IPS DF 6.9 (cell line): ENCODE measurements at regions not wholly inside any gene's neighbourhood (a gene's known extent, or its start where the extent isn't known, plus 50 kb on each side); places are given as distances from the start of the nearest gene placed in this dataset.
A peak's percentile ranks its signal among the peaks of the same experiment; 100 is the strongest.
"Not testable (repeated sequence)": the region's sequence is repeated elsewhere in the genome, so short reads cannot be mapped to it uniquely, and the experiment has no call there.

Experiments
- DNase-seq: peaks from one replicate; pipeline ENCODE4 v3.0.0-alpha.2; 2013; ENCODE audit warnings: low read depth, low spot score
- H3K27ac ChIP-seq: one replicate; pipeline ENCODE4 v1.5.1; 2013; ENCODE audit warnings: low read length, control low read depth
- H3K27me3 ChIP-seq: 2 replicates; pipeline ENCODE4 v1.6.1; 2013; ENCODE audit warnings: mild to moderate bottlenecking, low read length; ENCODE audit not compliant: control insufficient read depth, insufficient read depth
- H3K36me3 ChIP-seq: 2 replicates; pipeline ENCODE4 v1.6.1; 2013; ENCODE audit warnings: low read length; ENCODE audit not compliant: control insufficient read depth, insufficient read depth
- H3K4me1 ChIP-seq: 2 replicates; pipeline ENCODE4 v1.6.1; 2013; ENCODE audit warnings: low read length; ENCODE audit not compliant: control insufficient read depth, insufficient read depth
- H3K4me3 ChIP-seq: 2 replicates; pipeline ENCODE4 v1.5.1; 2013; ENCODE audit warnings: mild to moderate bottlenecking, low read length
- H3K9me3 ChIP-seq: 2 replicates; pipeline ENCODE4 v1.6.1; 2013; ENCODE audit warnings: low read length, inconsistent platforms; ENCODE audit not compliant: control insufficient read depth, insufficient read depth
- WGBS: extraction: QIAGEN DNeasy Blood & Tissue Kit; methylation state at CpG from one replicate; pipeline ENCODE4 v1.1.7; 2013; ENCODE audit warnings: mixed read lengths, missing lambda C conversion rate; ENCODE audit not compliant: insufficient read length, insufficient coverage; 5-methylcytosine and 5-hydroxymethylcytosine counted together

- WGBS: no CpG with 5 or more reads among the region's 1 CpG
- not testable (repeated sequence) for H3K9me3 ChIP-seq, H3K4me1 ChIP-seq, DNase-seq, H3K27me3 ChIP-seq, H3K36me3 ChIP-seq, H3K27ac ChIP-seq, H3K4me3 ChIP-seq
Measured at GRCh38 chrY:5877617-5878016, 368.4 kb upstream of the TSPY2 start.

- DNase-seq: peak; percentile 1
- H3K9me3 ChIP-seq, H3K4me3 ChIP-seq, H3K4me1 ChIP-seq, H3K36me3 ChIP-seq, H3K27me3 ChIP-seq, H3K27ac ChIP-seq: not testable (repeated sequence)
- no CpG with 5 or more reads among the region's 1 CpG for WGBS
Measured at GRCh38 chrY:5890655-5891054, 355.4 kb upstream of the TSPY2 start.

- H3K4me3 ChIP-seq, H3K27ac ChIP-seq, H3K27me3 ChIP-seq, H3K4me1 ChIP-seq, H3K9me3 ChIP-seq, H3K36me3 ChIP-seq, DNase-seq: not testable (repeated sequence)
Measured at GRCh38 chrY:5896688-5897087, 349.3 kb upstream of the TSPY2 start.

GRCh38 chrY:5908696-5909494 is 337.1 kb upstream of the TSPY2 start:
- H3K4me1 ChIP-seq, H3K4me3 ChIP-seq, H3K27me3 ChIP-seq, H3K9me3 ChIP-seq, H3K27ac ChIP-seq, DNase-seq, H3K36me3 ChIP-seq: not testable (repeated sequence)
- no CpG with 5 or more reads among the region's 4 CpGs for WGBS

- not testable (repeated sequence) for H3K9me3 ChIP-seq, H3K27me3 ChIP-seq, H3K27ac ChIP-seq, H3K4me3 ChIP-seq, H3K36me3 ChIP-seq, DNase-seq, H3K4me1 ChIP-seq
- WGBS: no CpG with 5 or more reads among the region's 21 CpGs
Measured at GRCh38 chrY:5938442-5938841, 307.6 kb upstream of the TSPY2 start.

- no CpG with 5 or more reads among the region's 4 CpGs for WGBS
- H3K36me3 ChIP-seq, H3K4me3 ChIP-seq, H3K9me3 ChIP-seq, H3K27me3 ChIP-seq, DNase-seq, H3K4me1 ChIP-seq, H3K27ac ChIP-seq: not testable (repeated sequence)
Measured at GRCh38 chrY:5946380-5947119, 299.5 kb upstream of the TSPY2 start.

GRCh38 chrY:5967019-5967418 is 279.0 kb upstream of the TSPY2 start:
- not testable (repeated sequence) for H3K4me1 ChIP-seq, H3K36me3 ChIP-seq, H3K4me3 ChIP-seq, DNase-seq, H3K27me3 ChIP-seq, H3K9me3 ChIP-seq, H3K27ac ChIP-seq
- no CpG with 5 or more reads among the region's 3 CpGs for WGBS

GRCh38 chrY:5990665-5991064 is 255.4 kb upstream of the TSPY2 start:
- DNase-seq, H3K27ac ChIP-seq, H3K4me3 ChIP-seq, H3K9me3 ChIP-seq, H3K4me1 ChIP-seq, H3K36me3 ChIP-seq, H3K27me3 ChIP-seq: not testable (repeated sequence)
- WGBS: no CpG with 5 or more reads among the region's 1 CpG
